Motor neuron (in vitro differentiated cells): ENCODE measurements at regions not wholly inside any gene's neighbourhood (a gene's known extent, or its start where the extent isn't known, plus 50 kb on each side); places are given as distances from the start of the nearest gene placed in this dataset.

Experiments used
- ATAC-seq, 8 experiments: fragments of 200-7000 bp; cut with Tn5 transposase; replicated peaks in 6 of 8; 2 replicates each; pipeline ENCODE4 v1.8.0; 2021; ENCODE audit warnings: mild to moderate bottlenecking in 8 of 8, moderate library complexity in 8 of 8
- H3K27ac ChIP-seq, 2 donors: fragments of 250-450 bp; sonication (Bioruptor Pico); 2 replicates each; pipeline ENCODE4 v1.9.0; 2021; ENCODE audit warnings: antibody characterized with exemption in 2 of 2, mild to moderate bottlenecking in 2 of 2, moderate library complexity in 1 of 2
- H3K4me1 ChIP-seq, 2 donors: fragments of 250-450 bp; sonication (Bioruptor Pico); replicated peaks in 1 of 2; 2 replicates each; pipeline ENCODE4 v1.6.1; 2021; ENCODE audit warnings: antibody characterized with exemption in 2 of 2, mild to moderate bottlenecking in 2 of 2, moderate library complexity in 1 of 2
- H3K4me3 ChIP-seq, 5 donors: fragments of 250-450 bp; sonication (Bioruptor Pico); 2 replicates each; pipeline ENCODE4 v1.9.0; 2021; ENCODE audit warnings: antibody characterized with exemption in 5 of 5, mild to moderate bottlenecking in 5 of 5, moderate library complexity in 4 of 5
- WGBS, 10 experiments: fragments of 450-650 bp; shearing (Covaris generic); methylation state at CpG; one replicate each; pipeline ENCODE4 v1.0.0; 2022; 5-methylcytosine and 5-hydroxymethylcytosine counted together
- in situ Hi-C, 9 experiments: fragments of 400-800 bp; cut with MboI; loops; one replicate each; pipeline ENCODE4 v1.15.0; 2021; ENCODE audit warnings: low sequenced_read_pairs in 9 of 9, low pct_unique_long_range_greater_than_20kb in 2 of 9; ENCODE audit not compliant: unreplicated experiment in 9 of 9

DNA sequence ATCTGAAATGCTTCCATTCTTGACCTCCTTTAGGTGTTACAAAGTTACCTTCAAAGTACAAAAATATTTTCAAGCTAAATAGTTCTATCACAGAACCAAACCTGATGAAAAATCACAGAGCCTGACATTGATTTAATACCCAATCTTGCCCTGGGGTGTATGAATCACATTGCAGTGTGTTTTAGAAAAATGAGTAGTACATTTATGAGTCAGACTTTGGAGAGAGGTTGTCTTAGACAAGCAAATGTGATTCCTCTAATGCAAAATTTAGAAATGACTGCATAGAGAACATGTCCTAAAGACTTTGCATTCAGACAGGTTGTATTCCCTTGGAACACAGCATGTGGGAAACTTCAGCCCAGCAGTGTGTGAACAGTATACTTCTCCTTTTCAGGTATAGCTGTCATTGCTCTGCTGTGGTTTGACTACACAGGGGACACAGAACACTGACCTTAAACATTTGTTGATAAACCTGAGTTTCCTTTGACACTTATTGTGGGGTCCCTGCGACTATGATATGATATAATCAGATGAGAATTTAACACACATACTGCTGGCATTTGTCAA is 972.1 kb downstream of the JRKL start:
- no peaks in the 10 kb centered on the region for H3K4me1 ChIP-seq
- ATAC-seq, result peak in 2 of 8 experiments; percentile 61 to 74
- in situ Hi-C loops, result no loop called here
- no peak overlapping the region for H3K4me3 ChIP-seq
- H3K27ac ChIP-seq, result no peak overlapping the region
- WGBS, 10 experiments, result 0 to 89% (median 40%) methylated on average over 1 of the region's 1 CpG; no CpG with 5 or more reads in 3 of the 10 experiments

- in situ Hi-C loops, result no loop called here
- Histone ChIP-seq H3K27ac (no peak overlapping the region), H3K4me3 (no peak overlapping the region), H3K4me1 (no peaks in the 10 kb centered on the region)
- ATAC-seq, result no peak
Measured at GRCh38 chr11:97363331-97363730, 973.5 kb downstream of the JRKL start.

- Histone ChIP-seq H3K4me1 (no peaks in the 10 kb centered on the region), H3K4me3 (no peak overlapping the region), H3K27ac (no peak overlapping the region)
- no peak for ATAC-seq
- WGBS, 10 experiments, result 0 to 92% (median 60%) methylated on average over 1 of the region's 1 CpG; no CpG with 5 or more reads in 1 of the 10 experiments
- in situ Hi-C loops, result no loop called here
Measured at GRCh38 chr11:97364047-97364446, 974.2 kb downstream of the JRKL start.

DNA sequence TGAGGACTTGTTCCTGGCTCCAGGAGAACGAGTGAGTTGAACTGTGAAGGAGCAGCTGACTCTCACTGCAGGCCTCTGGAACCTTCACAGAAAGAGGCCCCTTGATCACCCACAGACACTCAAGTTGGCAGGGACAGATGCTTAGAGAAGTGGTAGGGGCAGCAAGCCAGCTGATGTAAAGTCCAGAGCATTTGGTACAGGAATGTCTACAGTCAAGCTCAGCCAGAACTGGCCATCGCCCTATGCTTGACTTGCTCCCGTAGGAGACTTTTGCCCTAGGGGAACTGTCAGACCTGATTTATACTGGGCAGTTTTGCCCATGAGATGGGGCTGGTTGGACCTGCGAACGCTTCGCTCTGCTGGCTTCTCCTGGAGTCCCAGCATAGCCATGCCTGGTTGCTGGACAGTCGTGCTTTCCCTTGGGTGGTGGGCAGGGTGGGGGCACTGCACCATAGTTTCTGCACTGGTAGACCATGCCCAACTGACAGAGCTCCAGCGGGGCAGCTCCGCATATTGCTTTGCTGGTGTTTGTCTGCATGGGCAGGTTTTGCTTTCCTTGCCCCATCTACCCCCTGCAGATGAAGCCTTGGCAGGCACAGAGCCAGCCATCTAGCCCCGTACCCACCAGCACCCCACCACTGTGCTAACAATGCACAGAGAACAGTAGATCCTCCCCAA is 977.7 kb downstream of the JRKL start:
- in situ Hi-C loops, result no loop called here
- no peak overlapping the region for H3K27ac ChIP-seq
- H3K4me3 ChIP-seq, result no peak overlapping the region
- ATAC-seq, result no peak
- 0 to 86% (median 74%) methylated on average over 1 to 4 of the region's 10 CpGs; no CpG with 5 or more reads in 5 of the 10 experiments for WGBS, 10 experiments
- H3K4me1 ChIP-seq, result no peaks in the 10 kb centered on the region

DNA sequence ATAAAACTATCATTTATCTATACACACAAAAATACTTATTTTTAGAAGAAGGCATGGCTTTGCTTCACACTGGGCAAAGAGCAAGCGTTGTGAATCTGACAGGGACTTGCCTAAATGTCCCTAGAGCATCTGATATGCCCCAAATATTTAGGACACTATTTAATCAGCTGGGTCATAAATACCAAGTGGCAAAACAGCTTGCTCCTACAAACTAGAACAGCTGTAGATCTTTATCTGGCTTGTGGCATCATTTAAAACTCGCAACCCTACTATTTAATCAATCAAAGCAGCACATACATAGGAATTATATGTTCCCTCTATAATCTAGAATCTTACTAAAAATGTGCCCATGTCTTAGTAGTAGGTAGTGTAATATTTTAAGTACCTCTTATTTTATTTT is 999.5 kb downstream of the JRKL start:
- Histone ChIP-seq H3K4me3 (no peak overlapping the region), H3K27ac (no peak overlapping the region), H3K4me1 (no peaks in the 10 kb centered on the region)
- ATAC-seq, result no peak
- WGBS, 10 experiments, result 0 to 100% (median 20%) methylated on average over 1 to 2 of the region's 2 CpGs; no CpG with 5 or more reads in 2 of the 10 experiments
- in situ Hi-C loops, result no loop called here

DNA sequence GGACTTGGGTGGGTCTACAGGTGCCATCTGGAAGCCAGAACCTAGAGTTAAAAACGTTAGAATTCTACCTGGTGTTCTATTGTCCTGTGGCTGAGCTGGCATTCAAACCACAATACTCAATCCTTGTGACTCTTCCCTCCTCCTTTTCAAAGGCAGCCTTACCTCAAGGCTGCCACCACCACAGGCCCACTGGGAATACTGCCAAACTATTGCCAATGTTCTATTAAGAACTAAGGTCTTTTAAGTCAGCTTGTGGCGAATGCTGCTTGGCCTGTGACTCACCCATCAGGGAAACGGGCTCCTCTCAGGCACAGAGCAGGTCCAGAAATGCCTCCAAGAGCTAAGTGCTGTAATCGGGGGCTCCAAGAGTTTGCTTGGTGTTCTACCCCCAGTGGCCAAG is 1008.4 kb downstream of the JRKL start:
- ATAC-seq, result no peak
- no peak overlapping the region for H3K4me3 ChIP-seq
- 0 to 72% (median 20%) methylated on average over 1 to 3 of the region's 4 CpGs; no CpG with 5 or more reads in 5 of the 10 experiments for WGBS, 10 experiments
- in situ Hi-C loops, result no loop called here
- H3K4me1 ChIP-seq, result no peaks in the 10 kb centered on the region
- no peak overlapping the region for H3K27ac ChIP-seq

GRCh38 chr11:97409141-97409540 is 1019.3 kb downstream of the JRKL start:
- 20 to 100% methylated on average over 1 of the region's 1 CpG; no CpG with 5 or more reads in 8 of the 10 experiments for WGBS, 10 experiments
- Histone ChIP-seq H3K27ac (no peak overlapping the region), H3K4me3 (no peak overlapping the region), H3K4me1 (no peaks in the 10 kb centered on the region)
- in situ Hi-C loops, result no loop called here
- ATAC-seq, result no peak

GRCh38 chr11:97414801-97415200 is 1025.0 kb downstream of the JRKL start:
- in situ Hi-C loops, result no loop called here
- H3K4me3 ChIP-seq, result no peak overlapping the region
- no peak overlapping the region for H3K27ac ChIP-seq
- H3K4me1 ChIP-seq, result no peaks in the 10 kb centered on the region
- ATAC-seq, result no peak
- WGBS, 10 experiments, result 0 to 100% (median 59%) methylated on average over 1 to 2 of the region's 2 CpGs; no CpG with 5 or more reads in 1 of the 10 experiments

DNA sequence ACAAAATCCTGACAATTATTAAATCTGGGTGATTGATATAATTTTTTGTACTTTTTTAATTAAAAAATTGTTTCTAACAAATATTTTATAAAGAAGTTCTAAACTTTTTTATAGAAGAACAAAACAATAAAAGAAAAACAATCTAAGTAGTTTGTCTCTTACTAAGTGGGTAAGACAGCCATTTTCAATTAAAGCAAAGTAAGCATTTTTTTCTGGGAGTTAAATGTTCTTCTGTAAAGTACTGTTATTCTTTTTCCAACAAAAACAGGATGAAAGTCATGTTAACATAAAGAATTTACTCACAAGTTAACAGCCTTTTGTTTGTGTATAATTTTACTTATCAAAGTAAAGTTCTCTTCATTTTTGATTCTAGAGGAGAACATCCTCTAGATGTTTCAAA is 1029.9 kb downstream of the JRKL start:
- in situ Hi-C loops, result no loop called here
- Histone ChIP-seq H3K27ac (no peak overlapping the region), H3K4me1 (no peaks in the 10 kb centered on the region), H3K4me3 (no peak overlapping the region)
- no peak for ATAC-seq

- WGBS, 10 experiments, result 33 to 100% (median 84%) methylated on average over 1 to 2 of the region's 2 CpGs; no CpG with 5 or more reads in 3 of the 10 experiments
- peak in 2 of 8 experiments; percentile 22 to 90 for ATAC-seq
- Histone ChIP-seq H3K4me3 (no peak overlapping the region), H3K4me1 (no peaks in the 10 kb centered on the region), H3K27ac (no peak overlapping the region)
- in situ Hi-C loops, result no loop called here
Measured at GRCh38 chr11:97428247-97428790, 1038.5 kb downstream of the JRKL start.

DNA sequence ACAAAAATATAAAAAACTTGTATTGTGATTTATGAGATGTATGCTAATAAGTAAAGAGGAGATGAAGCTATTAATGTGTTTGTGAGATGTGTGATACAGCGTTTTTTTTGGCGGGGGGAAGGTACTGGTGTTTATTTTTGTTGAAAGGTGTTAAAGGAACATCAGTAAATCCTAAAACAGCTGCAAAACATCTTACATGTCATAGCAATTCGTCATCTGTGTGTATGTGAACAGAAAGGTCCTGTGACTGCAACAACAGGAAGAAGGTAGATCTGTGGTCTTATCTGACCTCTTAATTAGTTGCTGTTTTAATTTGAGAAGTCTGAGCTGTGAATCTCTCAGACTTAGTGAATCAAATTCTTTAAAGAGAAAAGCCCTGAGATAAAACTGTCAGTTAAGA is 1041.1 kb downstream of the JRKL start:
- no peak overlapping the region for H3K27ac ChIP-seq
- no peak for ATAC-seq
- in situ Hi-C loops, result no loop called here
- no peak overlapping the region for H3K4me3 ChIP-seq
- no peaks in the 10 kb centered on the region for H3K4me1 ChIP-seq
- WGBS, 10 experiments, result 0 to 83% (median 60%) methylated on average over 1 to 3 of the region's 3 CpGs; no CpG with 5 or more reads in 1 of the 10 experiments

- Histone ChIP-seq H3K27ac (no peak overlapping the region), H3K4me1 (no peaks in the 10 kb centered on the region), H3K4me3 (no peak overlapping the region)
- no peak for ATAC-seq
- 0 to 100% (median 67%) methylated on average over 1 of the region's 1 CpG; no CpG with 5 or more reads in 3 of the 10 experiments for WGBS, 10 experiments
- in situ Hi-C loops, result no loop called here
Measured at GRCh38 chr11:97432926-97433325, 1043.1 kb downstream of the JRKL start.

GRCh38 chr11:97445561-97445960 is 1055.7 kb downstream of the JRKL start:
- WGBS, 10 experiments, result 0 to 95% (median 64%) methylated on average over 1 to 2 of the region's 2 CpGs; no CpG with 5 or more reads in 3 of the 10 experiments
- in situ Hi-C loops, result no loop called here
- ATAC-seq, result no peak
- H3K27ac ChIP-seq, result no peak overlapping the region
- peaks cover 0 to 4% of the 10 kb centered on the region in 2 donors for H3K4me1 ChIP-seq
- no peak overlapping the region for H3K4me3 ChIP-seq

DNA sequence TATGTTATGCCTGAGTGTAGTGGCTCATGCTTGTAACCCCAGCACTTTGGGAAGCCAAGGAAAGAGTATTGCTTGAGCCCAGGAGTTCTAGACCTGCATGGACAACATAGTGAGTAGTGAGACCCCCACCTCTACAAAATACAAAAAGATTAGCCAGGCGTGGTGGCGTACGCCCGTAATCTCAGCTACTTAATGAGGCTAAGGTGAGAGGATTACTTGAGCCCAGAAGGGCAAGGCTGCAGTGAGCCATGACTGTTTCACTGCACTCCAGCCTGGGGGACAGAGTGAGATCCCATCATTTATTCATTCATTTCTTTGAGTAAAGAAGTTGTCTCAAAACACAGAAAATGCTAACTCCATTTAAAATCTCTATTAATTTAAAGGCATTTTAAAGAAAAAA is 1061.6 kb downstream of the JRKL start:
- ATAC-seq, result no peak
- Histone ChIP-seq H3K27ac (no peak overlapping the region), H3K4me1 (peaks cover 0 to 4% of the 10 kb centered on the region in 2 donors), H3K4me3 (no peak overlapping the region)
- WGBS, 10 experiments, result 20 to 100% (median 87%) methylated on average over 1 to 4 of the region's 4 CpGs; no CpG with 5 or more reads in 4 of the 10 experiments
- in situ Hi-C loops, result no loop called here
